ENCODE measurements at regions not wholly inside any gene's neighbourhood (a gene's known extent, or its start where the extent isn't known, plus 50 kb on each side); places are given as distances from the start of the nearest gene placed in this dataset.

GRCh38 chr4:111519683-111520082 is 625.6 kb upstream of the FAM241A start:
- DNase-seq: no peak

GRCh38 chr4:111530446-111530845 is 614.8 kb upstream of the FAM241A start:
- no peak for DNase-seq

- no peak for DNase-seq
Observed at GRCh38 chr4:111535792-111536191, 609.5 kb upstream of the FAM241A start.

GRCh38 chr4:111537165-111537564 is 608.1 kb upstream of the FAM241A start:
- DNase-seq: no peak

GRCh38 chr4:111537871-111538270 is 607.4 kb upstream of the FAM241A start:
- DNase-seq: no peak

GRCh38 chr4:111540671-111541070 is 604.6 kb upstream of the FAM241A start:
- no peak for DNase-seq

GRCh38 chr4:111542056-111542455 is 603.2 kb upstream of the FAM241A start:
- DNase-seq: no peak

GRCh38 chr4:111546881-111547280 is 598.4 kb upstream of the FAM241A start:
- DNase-seq: peak; percentile 56

GRCh38 chr4:111556141-111556781 is 589.0 kb upstream of the FAM241A start:
- DNase-seq: no peak

GRCh38 chr4:111556851-111557250 is 588.4 kb upstream of the FAM241A start:
- DNase-seq: no peak

- DNase-seq: no peak
Observed at GRCh38 chr4:111562826-111563225, 582.4 kb upstream of the FAM241A start.

- DNase-seq: no peak
Observed at GRCh38 chr4:111572470-111572869, 572.8 kb upstream of the FAM241A start.

GRCh38 chr4:111573386-111573785 is 571.9 kb upstream of the FAM241A start:
- no peak for DNase-seq

GRCh38 chr4:111579767-111580166 is 565.5 kb upstream of the FAM241A start:
- DNase-seq: no peak

- no peak for DNase-seq
Observed at GRCh38 chr4:111595456-111595855, 549.8 kb upstream of the FAM241A start.

- DNase-seq: no peak
Observed at GRCh38 chr4:111596491-111596890, 548.8 kb upstream of the FAM241A start.

- no peak for DNase-seq
Observed at GRCh38 chr4:111601671-111602070, 543.6 kb upstream of the FAM241A start.

GRCh38 chr4:111602848-111603247 is 542.4 kb upstream of the FAM241A start:
- DNase-seq: peak; percentile 37

- no peak for DNase-seq
Observed at GRCh38 chr4:111605111-111605510, 540.1 kb upstream of the FAM241A start.

- DNase-seq: no peak
Observed at GRCh38 chr4:111610681-111611080, 534.6 kb upstream of the FAM241A start.

GRCh38 chr4:111618908-111619307 is 526.3 kb upstream of the FAM241A start:
- DNase-seq: no peak

GRCh38 chr4:111628437-111628836 is 516.8 kb upstream of the FAM241A start:
- no peak for DNase-seq

GRCh38 chr4:111630705-111631104 is 514.5 kb upstream of the FAM241A start:
- DNase-seq: peak; percentile 63

GRCh38 chr4:111631215-111631999 is 513.8 kb upstream of the FAM241A start:
- DNase-seq: peak; percentile 49

Data from DMS53 (cell line).